ENCODE measurements at regions not wholly inside any gene's neighbourhood (a gene's known extent, or its start where the extent isn't known, plus 50 kb on each side); places are given as distances from the start of the nearest gene placed in this dataset.

DNA sequence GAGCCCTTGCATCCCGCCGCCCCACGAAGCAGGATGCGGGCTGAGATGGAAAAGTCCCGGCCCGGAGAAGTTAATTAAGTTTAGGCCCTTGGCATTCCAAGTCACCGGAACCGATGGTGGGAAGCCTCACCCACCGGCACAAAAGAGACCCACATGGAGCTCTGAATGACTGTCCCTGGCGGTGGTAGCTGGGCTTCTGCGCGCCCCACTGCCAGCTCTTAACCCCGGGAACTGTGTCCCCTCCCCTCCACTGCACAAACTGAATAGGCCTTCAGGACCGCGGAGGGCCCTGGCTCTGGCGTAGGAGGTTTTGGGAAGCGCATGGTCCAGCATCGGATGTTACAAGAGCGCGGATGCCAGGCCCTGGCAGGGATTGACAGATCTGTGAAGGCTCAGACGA, 291.1 kb upstream of the TUT7 start:
- TF ChIP-seq JUN (IDR thresholded peaks at IDR 0.05; ENCODE audit: borderline replicate concordance, low read depth, low read length) (no peak), JUN (CRISPR knock-in tag; IDR thresholded peaks at IDR 0.05; ENCODE audit: borderline replicate concordance) (no peak), PHB2 (IDR thresholded peaks at IDR 0.05; ENCODE audit: low read depth) (no peak), POLR2AphosphoS5 (IDR thresholded peaks at IDR 0.05; ENCODE audit: control insufficient read depth, insufficient read depth, low read depth, low read length) (no peak), MXI1 (IDR thresholded peaks at IDR 0.05; ENCODE audit: low read depth, low read length) (no peak), CREM (IDR thresholded peaks at IDR 0.05; ENCODE audit: low read depth) (no peak)
- TF ChIP-seq, protein P1, sequence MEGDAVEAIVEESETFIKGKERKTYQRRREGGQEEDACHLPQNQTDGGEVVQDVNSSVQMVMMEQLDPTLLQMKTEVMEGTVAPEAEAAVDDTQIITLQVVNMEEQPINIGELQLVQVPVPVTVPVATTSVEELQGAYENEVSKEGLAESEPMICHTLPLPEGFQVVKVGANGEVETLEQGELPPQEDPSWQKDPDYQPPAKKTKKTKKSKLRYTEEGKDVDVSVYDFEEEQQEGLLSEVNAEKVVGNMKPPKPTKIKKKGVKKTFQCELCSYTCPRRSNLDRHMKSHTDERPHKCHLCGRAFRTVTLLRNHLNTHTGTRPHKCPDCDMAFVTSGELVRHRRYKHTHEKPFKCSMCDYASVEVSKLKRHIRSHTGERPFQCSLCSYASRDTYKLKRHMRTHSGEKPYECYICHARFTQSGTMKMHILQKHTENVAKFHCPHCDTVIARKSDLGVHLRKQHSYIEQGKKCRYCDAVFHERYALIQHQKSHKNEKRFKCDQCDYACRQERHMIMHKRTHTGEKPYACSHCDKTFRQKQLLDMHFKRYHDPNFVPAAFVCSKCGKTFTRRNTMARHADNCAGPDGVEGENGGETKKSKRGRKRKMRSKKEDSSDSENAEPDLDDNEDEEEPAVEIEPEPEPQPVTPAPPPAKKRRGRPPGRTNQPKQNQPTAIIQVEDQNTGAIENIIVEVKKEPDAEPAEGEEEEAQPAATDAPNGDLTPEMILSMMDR (IDR thresholded peaks at IDR 0.05 in 2 of 3, conservative IDR thresholded peaks at IDR 0.05 in 1 of 3; ENCODE audit: insufficient read depth in 2 of 3, low read depth in 1 of 3, low read length in 3 of 3): no peak

All from K562 (cell line).